GM18508 (cell line): ENCODE measurements at regions not wholly inside any gene's neighbourhood (a gene's known extent, or its start where the extent isn't known, plus 50 kb on each side); places are given as distances from the start of the nearest gene placed in this dataset.
"Not testable (repeated sequence)": the region's sequence is repeated elsewhere in the genome, so short reads cannot be mapped to it uniquely, and the experiment has no call there.

Experiments used
- ATAC-seq: cut with Tn5 transposase; IDR thresholded peaks from one replicate; pipeline ENCODE4 v1.9.1; 2021; ENCODE audit warnings: moderate number of reproducible peaks; ENCODE audit not compliant: insufficient read depth, unreplicated experiment

- no peak for ATAC-seq
Observed at GRCh38 chr5:68682400-68683160, 411.2 kb upstream of the SLC30A5 start.

DNA sequence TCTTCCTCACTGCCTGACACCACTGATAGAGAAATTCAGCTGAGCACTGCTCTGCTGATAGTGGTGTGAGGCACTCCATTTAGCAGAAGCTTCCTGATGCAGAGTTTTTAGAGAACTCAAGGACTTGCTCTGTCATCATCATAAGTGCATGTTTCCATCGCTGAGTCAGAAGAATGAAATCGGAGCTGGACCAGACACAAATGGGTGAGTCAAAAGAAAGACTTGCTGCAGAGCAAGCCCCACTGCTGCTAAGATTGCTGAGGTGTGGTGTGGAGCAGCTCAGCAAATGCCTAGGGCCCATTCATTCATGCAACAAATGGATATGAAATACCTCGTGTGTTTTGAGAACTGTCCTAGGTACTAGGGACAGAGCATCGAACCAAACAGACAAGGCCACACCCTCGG, 410.2 kb upstream of the SLC30A5 start:
- no peak for ATAC-seq

GRCh38 chr5:68685863-68686262, 408.0 kb upstream of the SLC30A5 start:
- no peak for ATAC-seq

DNA sequence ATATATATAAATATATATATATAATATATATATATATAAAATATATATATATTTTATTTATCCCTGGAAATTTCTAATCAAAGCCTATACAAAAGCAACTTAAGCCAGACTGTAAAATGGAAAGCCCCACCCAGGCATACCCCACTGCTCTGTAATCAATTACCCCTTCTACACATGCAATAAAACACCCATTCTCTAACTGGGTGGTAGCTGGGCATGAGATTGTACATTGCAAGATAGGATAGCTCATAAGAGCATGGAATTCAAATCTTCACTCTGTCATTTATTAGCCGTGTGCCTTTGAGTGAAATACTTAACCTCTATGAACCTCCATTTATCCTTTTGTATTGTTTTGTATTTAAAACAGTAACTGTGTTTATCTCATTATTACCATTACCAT, 405.3 kb upstream of the SLC30A5 start:
- no peak for ATAC-seq

DNA sequence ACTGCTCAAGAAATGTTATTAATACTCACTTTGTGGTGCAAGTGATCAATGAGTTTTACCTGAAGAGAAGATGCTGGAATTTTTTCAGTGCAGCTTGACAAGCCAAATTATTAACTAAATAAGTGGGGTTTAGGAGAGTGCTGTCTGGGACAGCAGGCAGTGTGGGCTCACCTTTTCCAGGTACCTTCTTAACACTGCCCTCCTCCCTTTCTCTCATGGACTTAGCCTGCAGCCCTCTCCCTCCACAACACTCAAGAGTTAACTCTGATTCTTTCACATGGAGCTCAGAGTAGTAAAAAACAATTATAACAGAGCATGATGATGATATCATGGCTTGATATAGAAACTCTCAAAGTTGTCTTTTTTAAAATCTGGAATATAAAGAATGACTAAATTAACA, 404.8 kb upstream of the SLC30A5 start:
- no peak for ATAC-seq

GRCh38 chr5:68691874-68692273, 401.9 kb upstream of the SLC30A5 start:
- ATAC-seq: not testable (repeated sequence)

DNA sequence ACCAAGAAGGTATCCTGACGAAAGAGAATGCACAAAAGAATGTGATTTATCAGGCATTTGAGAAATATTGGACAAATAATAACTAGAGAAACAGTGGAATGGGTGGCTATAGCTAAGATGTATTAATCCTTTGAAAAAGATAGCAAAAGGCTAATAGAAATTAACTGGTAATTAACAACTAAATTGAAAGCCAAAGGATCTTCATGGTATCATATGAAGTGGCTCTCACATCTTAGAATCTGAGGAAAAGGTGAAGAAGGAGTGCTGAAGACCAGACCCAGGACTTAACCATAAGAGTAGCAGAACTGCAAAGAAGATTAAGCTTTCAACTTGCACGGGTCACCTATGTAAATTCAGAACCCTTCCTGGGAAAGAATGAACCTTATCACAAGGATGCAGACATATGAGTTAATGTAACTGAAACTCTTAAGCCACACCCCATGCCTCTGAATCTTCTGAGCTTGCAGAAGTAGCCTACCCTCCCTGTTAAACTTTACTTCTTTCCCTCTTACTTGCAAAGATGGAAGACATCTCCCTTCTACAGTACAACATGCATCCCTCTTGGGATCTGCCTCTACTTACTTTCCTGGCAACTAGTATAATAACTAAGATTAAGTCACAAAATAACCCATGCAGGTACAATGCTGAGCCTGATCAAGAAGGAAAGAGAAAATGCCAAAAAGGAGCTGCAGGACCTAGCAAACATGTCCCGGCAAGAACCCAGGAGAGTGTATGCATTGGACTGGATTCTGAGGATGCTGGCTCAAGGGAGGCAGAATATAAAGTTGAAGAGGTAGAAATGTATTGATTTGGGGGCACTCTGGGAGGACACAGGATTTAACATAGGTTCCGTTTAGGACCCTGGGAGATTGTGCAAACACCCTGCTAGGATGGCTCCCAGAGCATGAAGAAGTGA, 395.5 kb upstream of the SLC30A5 start:
- ATAC-seq: no peak

DNA sequence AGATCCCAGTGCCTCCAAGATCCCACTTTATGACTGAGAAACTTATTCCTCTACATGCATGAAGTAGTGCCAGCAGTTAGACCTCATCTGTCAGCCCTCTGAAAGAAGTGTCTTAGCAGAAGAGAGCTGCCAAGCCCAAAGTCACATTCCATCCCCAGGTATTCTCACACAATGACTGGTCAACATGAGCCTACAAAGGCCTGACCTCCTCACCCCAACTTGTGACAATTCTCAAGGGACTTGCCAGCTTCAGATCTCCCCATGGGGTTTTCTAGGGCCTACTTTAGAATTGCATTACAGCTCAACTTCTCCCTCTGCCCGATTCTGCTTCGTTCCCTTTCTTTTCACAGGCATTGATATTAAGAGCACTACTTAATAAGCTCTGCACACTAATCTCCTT, 393.8 kb upstream of the SLC30A5 start:
- no peak for ATAC-seq

DNA sequence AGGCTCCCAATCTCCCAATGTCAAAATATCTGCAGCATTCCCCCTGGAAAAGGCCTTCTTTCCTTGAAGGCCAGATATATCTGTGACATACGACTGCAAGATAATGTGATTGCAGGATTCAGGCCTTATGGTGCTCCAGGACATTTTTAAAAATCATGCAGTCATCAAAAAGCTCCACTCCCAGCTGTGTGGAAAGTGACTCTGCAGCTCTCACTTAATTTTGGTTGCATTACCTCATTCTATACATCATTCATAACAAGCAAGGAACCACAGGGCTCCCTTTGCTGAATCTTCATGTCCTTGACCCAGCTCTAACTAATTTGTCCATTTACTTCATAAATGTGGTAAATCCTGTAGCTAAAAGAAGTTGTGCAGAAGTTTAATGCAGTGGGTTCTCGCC, 386.2 kb upstream of the SLC30A5 start:
- ATAC-seq: no peak

GRCh38 chr5:68708156-68708841, 385.5 kb upstream of the SLC30A5 start:
- no peak for ATAC-seq

GRCh38 chr5:68708842-68709170, 385.0 kb upstream of the SLC30A5 start:
- ATAC-seq: no peak

- ATAC-seq: no peak
Observed at GRCh38 chr5:68709239-68709638, 384.6 kb upstream of the SLC30A5 start.

DNA sequence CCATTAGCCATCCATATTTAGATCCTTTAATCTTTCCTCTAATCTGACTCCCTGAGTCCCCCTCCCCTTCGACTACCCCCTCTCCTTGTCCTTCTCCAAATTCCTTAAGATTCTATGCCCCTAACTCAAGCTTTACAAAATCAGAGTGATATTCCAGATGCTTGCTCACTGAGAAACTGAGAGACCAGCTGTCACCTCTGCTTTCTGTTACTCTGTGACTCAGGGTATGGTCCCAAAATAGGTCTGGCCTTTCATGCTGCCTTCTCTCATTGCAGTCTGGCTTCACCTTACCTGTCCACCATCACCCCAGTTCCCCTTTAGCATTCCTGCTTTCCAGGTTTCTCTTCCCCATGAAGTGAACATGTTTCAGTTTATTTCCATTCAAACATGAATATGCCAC, 383.3 kb upstream of the SLC30A5 start:
- no peak for ATAC-seq

- peak; percentile 95 for ATAC-seq
Observed at GRCh38 chr5:68711293-68712200, 382.3 kb upstream of the SLC30A5 start.

- ATAC-seq: no peak
Observed at GRCh38 chr5:68714810-68715209, 379.0 kb upstream of the SLC30A5 start.

GRCh38 chr5:68720884-68721610, 372.8 kb upstream of the SLC30A5 start:
- no peak for ATAC-seq

DNA sequence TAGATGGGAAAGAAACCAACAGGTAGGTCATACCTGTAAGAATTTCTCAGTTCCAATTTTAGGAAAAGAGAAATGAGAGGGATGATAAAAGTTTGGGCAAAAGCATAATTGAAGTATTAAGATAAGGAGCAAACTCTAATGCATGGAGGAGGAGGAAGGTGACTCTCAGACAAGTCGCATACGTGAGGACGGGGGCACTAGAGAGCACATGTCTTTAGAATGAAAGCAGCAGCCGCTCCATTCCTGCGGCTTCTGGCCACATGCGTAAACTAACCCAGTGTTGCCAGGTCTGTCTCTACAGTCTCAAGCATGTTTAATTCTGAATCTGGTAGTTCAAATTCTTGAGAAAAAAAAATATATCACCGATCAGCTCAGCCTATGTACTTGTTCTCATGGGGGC, 371.5 kb upstream of the SLC30A5 start:
- no peak for ATAC-seq

DNA sequence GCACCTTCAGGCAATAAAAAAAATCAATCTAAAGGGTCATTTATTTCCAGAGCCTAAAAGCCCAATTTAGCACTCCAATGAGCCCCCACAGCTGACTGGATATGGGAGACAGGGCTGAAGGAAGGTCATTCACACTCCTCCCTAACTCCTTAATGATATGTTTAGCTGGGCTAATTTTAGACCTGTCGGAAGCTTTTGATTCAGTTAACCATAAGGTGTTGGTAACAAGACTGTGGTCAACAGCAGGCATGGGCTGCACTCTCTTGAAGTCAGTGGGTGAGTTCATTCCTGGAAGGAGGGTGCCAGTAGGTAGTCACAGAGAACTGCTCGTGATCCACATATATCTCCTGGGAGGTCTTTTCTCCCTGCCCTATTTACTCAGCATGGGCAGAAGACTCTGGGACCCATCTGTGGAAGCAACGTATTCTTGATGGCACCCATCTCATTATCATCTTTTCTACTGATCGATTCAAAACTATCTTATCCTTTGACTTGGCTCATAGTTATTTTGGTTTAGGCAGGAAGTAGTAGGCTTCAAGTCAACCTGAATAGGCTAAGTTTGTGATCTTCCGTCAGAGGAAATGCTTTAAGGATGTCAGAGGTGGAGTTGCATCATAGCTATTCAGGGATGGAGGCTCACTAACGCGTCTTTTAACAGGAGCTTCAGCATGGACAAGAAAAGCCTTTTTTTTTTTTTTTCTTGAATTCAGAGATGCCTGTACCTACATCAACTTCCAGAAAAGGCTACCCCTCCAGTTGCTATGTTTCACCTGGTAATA, 367.7 kb upstream of the SLC30A5 start:
- ATAC-seq: no peak

DNA sequence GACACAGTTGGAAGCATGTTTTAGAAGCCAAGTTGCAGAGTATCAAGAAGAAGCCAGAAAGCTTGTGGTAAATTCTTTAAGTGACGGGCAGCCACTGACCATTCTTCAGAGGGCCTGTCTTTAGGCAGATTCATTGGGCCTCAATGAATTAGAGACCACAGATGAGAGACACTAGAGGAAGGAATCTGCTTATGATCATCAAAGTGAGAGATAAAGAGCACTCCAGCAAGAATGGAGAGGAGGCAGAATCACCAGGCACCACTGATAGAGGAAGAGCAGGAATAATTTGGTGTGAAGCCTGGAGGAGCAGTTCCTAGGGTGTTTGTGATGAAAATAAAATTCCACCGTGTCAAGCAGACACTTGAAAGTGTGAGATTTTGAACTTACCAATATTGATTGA, 365.9 kb upstream of the SLC30A5 start:
- ATAC-seq: no peak
